Neural progenitor cell (in vitro differentiated cells): ENCODE measurements at regions not wholly inside any gene's neighbourhood (a gene's known extent, or its start where the extent isn't known, plus 50 kb on each side); places are given as distances from the start of the nearest gene placed in this dataset.

Experiments used
- DNase-seq: peaks from one replicate; pipeline ENCODE4 v3.0.0-alpha.2; 2016; ENCODE audit warnings: low spot score
- H2AFZ ChIP-seq: fragments of 200-600 bp; sonication (generic); replicated peaks from 2 replicates; pipeline ENCODE4 v1.6.1; 2016; ENCODE audit warnings: antibody characterized with exemption
- H3F3A ChIP-seq: fragments of 200-600 bp; sonication (generic); 2 replicates; pipeline ENCODE4 v1.6.1; 2016; ENCODE audit warnings: antibody characterized with exemption, low read depth
- H3K27ac ChIP-seq: fragments of 200-600 bp; sonication (generic); 2 replicates; pipeline ENCODE4 v1.5.1; 2016; ENCODE audit warnings: mild to moderate bottlenecking
- H3K27me3 ChIP-seq: fragments of 200-600 bp; sonication (generic); 2 replicates; pipeline ENCODE4 v1.6.1; 2016; ENCODE audit warnings: mild to moderate bottlenecking, moderate library complexity
- H3K36me3 ChIP-seq: fragments of 200-600 bp; sonication (generic); 2 replicates; pipeline ENCODE4 v1.5.1; 2016
- H3K4me1 ChIP-seq: fragments of 200-600 bp; sonication (generic); 2 replicates; pipeline ENCODE4 v1.6.1; 2016; ENCODE audit warnings: mixed run types
- H3K4me2 ChIP-seq: fragments of 200-600 bp; sonication (generic); 2 replicates; pipeline ENCODE4 v1.6.1; 2016
- H3K4me3 ChIP-seq: fragments of 200-600 bp; sonication (generic); 2 replicates; pipeline ENCODE4 v1.5.1; 2016
- H3K79me2 ChIP-seq: fragments of 200-600 bp; sonication (generic); 2 replicates; pipeline ENCODE4 v1.6.1; 2016; ENCODE audit warnings: low read depth
- H3K9ac ChIP-seq: fragments of 200-600 bp; sonication (generic); 2 replicates; pipeline ENCODE4 v1.6.1; 2016
- H3K9me3 ChIP-seq: fragments of 200-600 bp; sonication (generic); 2 replicates; pipeline ENCODE4 v1.5.1; 2016; ENCODE audit warnings: low read depth
- H4K20me1 ChIP-seq: fragments of 200-600 bp; sonication (generic); 2 replicates; pipeline ENCODE4 v1.6.1; 2016; ENCODE audit warnings: low read depth
- H3K27ac Mint-ChIP-seq: 3 replicates; pipeline ENCODE4 v1.8.0; 2021; ENCODE audit warnings: mixed read lengths
- H3K27me3 Mint-ChIP-seq: 2 replicates; pipeline ENCODE4 v1.8.0; 2022; ENCODE audit warnings: low read depth, mild to moderate bottlenecking, inconsistent platforms, moderate library complexity, mixed read lengths; ENCODE audit not compliant: insufficient read depth
- H3K36me3 Mint-ChIP-seq: 3 replicates; pipeline ENCODE4 v1.8.0; 2021; ENCODE audit warnings: mixed read lengths
- H3K4me1 Mint-ChIP-seq: 3 replicates; pipeline ENCODE4 v1.8.0; 2021; ENCODE audit warnings: mixed read lengths
- H3K4me3 Mint-ChIP-seq: 3 replicates; pipeline ENCODE4 v1.8.0; 2021; ENCODE audit warnings: mild to moderate bottlenecking, moderate library complexity, mixed read lengths
- H3K9me3 Mint-ChIP-seq: 3 replicates; pipeline ENCODE4 v1.8.0; 2020; ENCODE audit warnings: mixed read lengths
- EZH2 ChIP-seq: fragments of 200-600 bp; sonication (generic); IDR thresholded peaks from 2 replicates; pipeline ENCODE4 v1.6.1; 2017; ENCODE audit warnings: antibody characterized with exemption, mild to moderate bottlenecking, moderate library complexity
- EZH2phosphoT487 ChIP-seq: fragments of 200-600 bp; sonication (generic); IDR thresholded peaks from 2 replicates; pipeline ENCODE4 v1.6.1; 2017; ENCODE audit warnings: antibody characterized with exemption
- TF ChIP-seq, protein P1 (sequence below): fragments of 200-600 bp; sonication (generic); IDR thresholded peaks from 2 replicates; pipeline ENCODE4 v1.5.1; 2017; ENCODE audit warnings: antibody characterized with exemption, mild to moderate bottlenecking

DNA sequence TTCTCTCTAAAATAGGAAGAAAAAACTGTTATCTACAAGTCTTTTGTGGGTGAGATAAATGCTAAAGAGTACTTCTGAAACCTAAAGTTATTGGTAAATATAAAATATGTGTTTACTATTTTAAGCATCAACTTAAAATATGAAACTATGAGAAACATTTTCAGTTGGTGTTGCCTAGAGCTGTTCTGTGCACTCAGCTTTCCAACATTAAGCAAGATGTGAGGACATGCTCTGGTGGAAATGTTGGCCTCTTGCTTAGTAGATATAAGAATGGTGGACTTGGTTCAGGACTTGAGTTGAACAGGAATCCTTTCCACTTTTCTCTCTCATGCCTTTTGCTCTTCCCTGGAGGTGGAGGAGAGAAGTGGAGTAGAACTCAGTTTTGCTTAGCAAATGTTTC is 164.1 kb upstream of the PELI2 start:
- H3K27me3 ChIP-seq, result peaks cover 62% of the 10 kb centered on the region
- no peak overlapping the region for H3K27ac ChIP-seq
- no peaks in the 10 kb centered on the region for H3K27me3 Mint-ChIP-seq
- H3K4me2 ChIP-seq, result no peak overlapping the region
- peaks cover 42% of the 10 kb centered on the region for H3K4me1 ChIP-seq
- H2AFZ ChIP-seq, result no peak overlapping the region
- peaks cover 4% of the 10 kb centered on the region for H3K36me3 ChIP-seq
- H4K20me1 ChIP-seq, result peaks cover 13% of the 10 kb centered on the region
- peaks cover 24% of the 10 kb centered on the region for H3F3A ChIP-seq
- no peaks in the 10 kb centered on the region for H3K9me3 ChIP-seq
- H3K36me3 Mint-ChIP-seq, result no peaks in the 10 kb centered on the region
- H3K9ac ChIP-seq, result no peak overlapping the region
- H3K9me3 Mint-ChIP-seq, result peaks cover 7% of the 10 kb centered on the region
- H3K27ac Mint-ChIP-seq, result no peak overlapping the region
- TF ChIP-seq EZH2 (no peak), EZH2phosphoT487 (no peak)
- TF ChIP-seq, protein P1, sequence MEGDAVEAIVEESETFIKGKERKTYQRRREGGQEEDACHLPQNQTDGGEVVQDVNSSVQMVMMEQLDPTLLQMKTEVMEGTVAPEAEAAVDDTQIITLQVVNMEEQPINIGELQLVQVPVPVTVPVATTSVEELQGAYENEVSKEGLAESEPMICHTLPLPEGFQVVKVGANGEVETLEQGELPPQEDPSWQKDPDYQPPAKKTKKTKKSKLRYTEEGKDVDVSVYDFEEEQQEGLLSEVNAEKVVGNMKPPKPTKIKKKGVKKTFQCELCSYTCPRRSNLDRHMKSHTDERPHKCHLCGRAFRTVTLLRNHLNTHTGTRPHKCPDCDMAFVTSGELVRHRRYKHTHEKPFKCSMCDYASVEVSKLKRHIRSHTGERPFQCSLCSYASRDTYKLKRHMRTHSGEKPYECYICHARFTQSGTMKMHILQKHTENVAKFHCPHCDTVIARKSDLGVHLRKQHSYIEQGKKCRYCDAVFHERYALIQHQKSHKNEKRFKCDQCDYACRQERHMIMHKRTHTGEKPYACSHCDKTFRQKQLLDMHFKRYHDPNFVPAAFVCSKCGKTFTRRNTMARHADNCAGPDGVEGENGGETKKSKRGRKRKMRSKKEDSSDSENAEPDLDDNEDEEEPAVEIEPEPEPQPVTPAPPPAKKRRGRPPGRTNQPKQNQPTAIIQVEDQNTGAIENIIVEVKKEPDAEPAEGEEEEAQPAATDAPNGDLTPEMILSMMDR, result no peak
- no peak overlapping the region for H3K4me3 Mint-ChIP-seq
- H3K4me3 ChIP-seq, result no peak overlapping the region
- no peak for DNase-seq
- no peaks in the 10 kb centered on the region for H3K79me2 ChIP-seq
- H3K4me1 Mint-ChIP-seq, result peaks cover 25% of the 10 kb centered on the region

DNA sequence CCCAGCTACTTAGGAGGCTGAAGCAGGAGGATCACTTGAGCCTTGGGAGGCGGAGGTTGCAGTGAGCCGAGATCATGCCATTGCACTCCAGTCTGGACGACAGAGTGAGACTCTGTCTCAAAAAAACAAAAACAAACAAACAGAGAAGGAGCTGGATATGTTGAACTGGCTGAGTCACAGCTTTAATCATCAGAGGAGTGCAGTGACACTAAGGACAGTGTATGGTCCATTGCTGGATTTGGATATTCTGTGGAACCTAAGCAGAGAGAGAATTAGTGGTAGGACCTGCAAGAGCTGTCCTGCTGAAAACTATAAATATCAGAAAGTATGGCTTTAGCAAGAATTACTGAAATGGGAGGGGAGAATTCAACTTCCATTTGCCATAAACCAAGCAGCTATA is 163.0 kb upstream of the PELI2 start:
- Histone ChIP-seq H3K27me3 (peaks cover 62% of the 10 kb centered on the region), H3K4me2 (no peak overlapping the region), H3K27ac (no peak overlapping the region), H3F3A (peaks cover 22% of the 10 kb centered on the region), H3K9me3 (no peaks in the 10 kb centered on the region), H3K9ac (no peak overlapping the region), H3K79me2 (no peaks in the 10 kb centered on the region), H3K4me3 (no peak overlapping the region), H2AFZ (no peak overlapping the region), H3K36me3 (no peaks in the 10 kb centered on the region), H4K20me1 (peaks cover 13% of the 10 kb centered on the region), H3K4me1 (peaks cover 37% of the 10 kb centered on the region)
- Mint-ChIP-seq H3K4me3 (no peak overlapping the region), H3K9me3 (no peaks in the 10 kb centered on the region), H3K27me3 (peaks cover 3% of the 10 kb centered on the region), H3K4me1 (peaks cover 24% of the 10 kb centered on the region), H3K36me3 (no peaks in the 10 kb centered on the region), H3K27ac (no peak overlapping the region)
- no peak for DNase-seq
- TF ChIP-seq EZH2phosphoT487 (no peak), EZH2 (no peak)
- TF ChIP-seq, protein P1, result no peak

DNA sequence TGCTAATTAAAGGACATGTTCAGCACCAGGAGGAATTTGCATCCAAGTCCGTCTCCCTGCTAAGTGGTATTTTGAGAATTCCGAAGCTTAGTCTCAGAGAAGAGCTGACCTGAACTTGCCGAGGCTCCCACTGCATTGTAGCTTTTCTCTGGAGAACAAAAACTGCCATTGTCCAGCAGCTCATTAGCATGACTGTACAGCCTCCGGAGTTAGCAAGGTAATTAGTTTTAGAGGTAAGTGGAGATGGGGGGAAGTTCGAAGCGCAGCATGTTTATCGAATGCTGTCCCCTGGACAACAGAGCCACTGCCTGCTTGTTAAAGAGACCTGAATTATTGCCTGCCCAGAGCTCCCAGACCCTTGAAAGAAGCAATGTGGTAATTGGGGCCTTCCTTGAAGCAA is 160.3 kb upstream of the PELI2 start:
- Histone ChIP-seq H3K27ac (no peak overlapping the region), H3K4me1 (peaks cover 15% of the 10 kb centered on the region), H3F3A (peaks cover 18% of the 10 kb centered on the region), H4K20me1 (peaks cover 13% of the 10 kb centered on the region), H3K9me3 (no peaks in the 10 kb centered on the region), H3K27me3 (peaks cover 48% of the 10 kb centered on the region), H3K4me3 (no peak overlapping the region), H3K79me2 (no peaks in the 10 kb centered on the region), H3K4me2 (peak overlapping the region; percentile 68), H2AFZ (no peak overlapping the region), H3K9ac (no peak overlapping the region), H3K36me3 (no peaks in the 10 kb centered on the region)
- peak overlapping the region; percentile 20 for H3K4me3 Mint-ChIP-seq
- H3K27ac Mint-ChIP-seq, result peak overlapping the region; percentile 68
- no peak for TF ChIP-seq EZH2
- TF ChIP-seq EZH2phosphoT487, result peak; percentile 63
- peaks cover 19% of the 10 kb centered on the region for H3K4me1 Mint-ChIP-seq
- no peaks in the 10 kb centered on the region for H3K9me3 Mint-ChIP-seq
- H3K36me3 Mint-ChIP-seq, result no peaks in the 10 kb centered on the region
- peak; percentile 90 for DNase-seq
- peaks cover 3% of the 10 kb centered on the region for H3K27me3 Mint-ChIP-seq

DNA sequence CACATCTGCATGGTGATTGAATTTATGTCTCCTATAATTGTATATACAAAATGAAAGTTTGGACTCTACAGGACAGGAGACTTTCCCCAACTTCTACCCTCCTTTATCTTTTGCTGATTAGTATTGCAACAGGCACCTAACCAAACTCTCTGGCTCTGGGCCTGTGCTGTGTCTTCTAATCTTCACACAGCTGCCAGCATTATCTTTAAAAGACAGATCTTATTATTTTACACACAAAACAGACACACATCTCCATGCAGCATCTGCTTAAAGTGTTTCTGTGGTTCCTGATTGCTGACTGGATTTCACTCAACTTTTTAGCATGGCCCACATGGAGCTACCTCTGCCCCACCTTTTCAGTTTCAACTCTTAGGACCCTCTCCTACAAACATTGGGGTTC is 154.9 kb upstream of the PELI2 start:
- Mint-ChIP-seq H3K36me3 (no peaks in the 10 kb centered on the region), H3K27me3 (peaks cover 5% of the 10 kb centered on the region), H3K27ac (no peak overlapping the region), H3K4me1 (peaks cover 10% of the 10 kb centered on the region), H3K4me3 (no peak overlapping the region), H3K9me3 (no peaks in the 10 kb centered on the region)
- H3K4me2 ChIP-seq, result no peak overlapping the region
- no peak for TF ChIP-seq EZH2
- peaks cover 6% of the 10 kb centered on the region for H3F3A ChIP-seq
- no peak overlapping the region for H3K9ac ChIP-seq
- no peak overlapping the region for H2AFZ ChIP-seq
- H3K27ac ChIP-seq, result no peak overlapping the region
- H3K36me3 ChIP-seq, result no peaks in the 10 kb centered on the region
- DNase-seq, result no peak
- no peaks in the 10 kb centered on the region for H3K9me3 ChIP-seq
- H3K79me2 ChIP-seq, result no peaks in the 10 kb centered on the region
- H3K4me1 ChIP-seq, result peaks cover 4% of the 10 kb centered on the region
- H3K27me3 ChIP-seq, result no peaks in the 10 kb centered on the region
- no peak overlapping the region for H3K4me3 ChIP-seq
- peaks cover 5% of the 10 kb centered on the region for H4K20me1 ChIP-seq
